ENCODE measurements at regions not wholly inside any gene's neighbourhood (a gene's known extent, or its start where the extent isn't known, plus 50 kb on each side); places are given as distances from the start of the nearest gene placed in this dataset.

DNA sequence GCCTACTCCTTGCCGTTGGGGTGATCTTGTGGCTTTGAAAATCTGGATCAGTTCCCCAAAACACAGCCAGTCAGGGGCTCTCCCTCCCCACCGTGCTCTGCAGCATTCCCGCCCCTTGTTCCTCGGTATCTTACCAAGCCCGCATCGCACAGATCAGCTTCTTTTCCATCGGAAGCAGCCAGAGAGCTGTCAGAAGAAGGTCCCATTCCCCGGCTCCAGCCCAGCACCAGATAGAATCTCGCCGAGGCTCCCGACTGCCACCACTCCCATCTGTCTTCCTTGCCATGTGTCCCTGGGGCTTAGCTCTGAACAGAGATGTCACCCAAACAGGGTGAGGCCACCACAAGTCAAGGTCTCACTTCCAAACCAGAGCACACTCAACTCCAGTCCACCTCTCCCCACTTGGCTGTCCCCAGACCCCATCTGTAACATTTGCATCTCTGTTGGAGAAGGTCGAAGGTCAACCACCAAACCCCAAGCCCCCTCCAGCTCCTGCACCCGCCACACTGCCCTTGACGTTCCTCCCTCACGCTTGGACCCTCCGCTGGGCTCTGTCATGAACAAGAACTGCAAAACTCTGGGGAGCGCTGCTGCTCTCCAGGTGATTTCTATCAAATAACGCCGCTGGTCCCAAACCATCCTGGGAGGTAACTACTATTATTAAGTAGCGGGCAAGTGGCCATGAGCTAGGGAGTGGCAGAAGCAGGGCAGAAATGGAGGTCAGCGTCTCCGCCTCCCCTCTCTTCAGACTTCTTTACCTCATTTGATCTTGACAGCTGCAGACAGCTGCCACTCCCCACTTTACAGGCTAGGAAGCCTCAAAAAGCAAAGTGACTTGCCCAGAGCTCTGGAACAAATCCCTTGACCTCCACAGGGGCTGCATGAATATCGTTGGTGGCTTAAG, 70.0 kb upstream of the TAF1B start:
- no peak for DNase-seq (ENCODE audit: low read depth, low spot score)
- ChIA-PET CTCF (interaction anchor here (0.6 to 9.6 kb wide), 7 partner anchors 9 to 299 kb away, joined by 3 to 180 read pairs (median 47); no protein-coding TSS in a partner anchor), POLR2A (no interaction called here)
- TF ChIP-seq CTCF (IDR thresholded peaks at IDR 0.05; ENCODE audit: insufficient read depth, low read length, missing control alignments), result no peak
- no peak overlapping the region for H3K4me3 ChIP-seq (ENCODE audit: low read depth, low read length)

DNA sequence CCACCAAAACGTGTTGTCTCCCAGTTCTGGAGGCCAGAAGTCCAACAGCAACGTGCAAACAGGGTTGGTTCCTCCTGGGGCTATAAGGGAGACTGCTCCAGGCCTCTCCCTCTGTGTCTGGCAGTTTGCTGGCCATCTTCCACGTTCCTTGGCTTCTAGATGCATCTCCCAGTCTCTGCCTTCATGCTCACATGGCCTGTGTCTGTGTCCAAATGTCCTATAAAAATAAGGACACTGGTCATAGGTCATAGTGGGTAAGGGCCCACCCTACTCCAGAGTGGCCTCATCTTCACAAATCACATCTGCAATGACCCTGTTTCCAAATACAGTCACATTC, 69.4 kb upstream of the TAF1B start:
- no peak overlapping the region for H3K4me3 ChIP-seq (ENCODE audit: low read depth, low read length)
- no peak for TF ChIP-seq CTCF (IDR thresholded peaks at IDR 0.05; ENCODE audit: insufficient read depth, low read length, missing control alignments)
- ChIA-PET POLR2A (no interaction called here), CTCF (interaction anchor here (7.1 to 9.6 kb wide), 3 partner anchors 17 to 274 kb away, joined by 87 to 180 read pairs (median 121); no protein-coding TSS in a partner anchor)
- no peak for DNase-seq (ENCODE audit: low read depth, low spot score)

DNA sequence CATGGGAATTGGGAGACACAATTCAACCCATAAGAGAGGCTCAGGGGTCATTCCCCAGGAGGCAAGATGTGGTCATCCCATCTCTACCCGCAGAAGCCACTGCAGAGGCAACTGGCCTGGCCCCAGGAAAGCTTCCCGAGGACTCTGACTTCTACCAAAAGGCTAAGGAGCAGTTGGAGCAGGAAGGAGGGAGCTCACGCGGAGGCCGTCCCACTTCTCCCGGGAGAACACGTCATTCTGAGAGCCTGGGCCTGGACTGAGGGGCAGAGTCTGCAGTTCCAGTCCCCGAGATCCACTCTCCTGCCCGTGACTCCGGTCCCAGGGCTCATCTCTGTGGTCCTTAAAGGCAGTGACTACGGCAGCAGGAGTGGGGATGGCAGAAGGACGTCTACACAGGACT, 69.0 kb upstream of the TAF1B start:
- no peak overlapping the region for H3K4me3 ChIP-seq (ENCODE audit: low read depth, low read length)
- ChIA-PET POLR2A (interaction anchor here (0.8 kb wide), 1 partner anchor 21 kb away, joined by 3 read pairs; no protein-coding TSS in a partner anchor), CTCF (interaction anchor here (7.1 to 9.6 kb wide), 3 partner anchors 17 to 274 kb away, joined by 87 to 180 read pairs (median 121); no protein-coding TSS in a partner anchor)
- DNase-seq (ENCODE audit: low read depth, low spot score), result no peak
- TF ChIP-seq CTCF (IDR thresholded peaks at IDR 0.05; ENCODE audit: insufficient read depth, low read length, missing control alignments), result no peak

DNA sequence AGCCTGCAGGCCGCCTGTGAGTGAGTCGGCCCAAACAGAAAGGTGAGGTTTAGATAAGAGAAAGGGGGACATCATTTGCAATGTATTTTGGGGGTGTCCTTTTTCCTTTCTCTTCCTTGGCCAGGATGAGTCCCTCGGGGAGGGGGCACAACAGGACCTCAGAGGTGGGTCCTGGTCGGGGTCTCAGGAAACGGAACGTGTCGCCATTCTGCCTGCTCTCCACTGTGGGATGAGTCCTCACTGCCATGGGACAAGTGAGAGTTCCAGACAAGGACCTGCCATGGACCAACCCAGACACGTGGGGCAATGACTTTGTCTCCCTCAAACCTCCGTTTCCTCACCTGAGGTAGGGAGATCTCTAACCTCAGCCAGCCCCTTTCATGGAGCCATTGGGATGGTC, 67.9 kb upstream of the TAF1B start:
- no peak for DNase-seq (ENCODE audit: low read depth, low spot score)
- POLR2A ChIA-PET, result no interaction called here
- CTCF ChIA-PET, result interaction anchor here (9.6 kb wide), 1 partner anchor 22 kb away, joined by 121 read pairs; no protein-coding TSS in a partner anchor
- no peak for TF ChIP-seq CTCF (IDR thresholded peaks at IDR 0.05; ENCODE audit: insufficient read depth, low read length, missing control alignments)
- no peak overlapping the region for H3K4me3 ChIP-seq (ENCODE audit: low read depth, low read length)

GRCh38 chr2:9775999-9776712, 67.1 kb upstream of the TAF1B start:
- ChIA-PET CTCF (interaction anchor here (9.6 kb wide), 1 partner anchor 21 kb away, joined by 121 read pairs; no protein-coding TSS in a partner anchor), POLR2A (no interaction called here)
- no peak for DNase-seq (ENCODE audit: low read depth, low spot score)
- TF ChIP-seq CTCF (IDR thresholded peaks at IDR 0.05; ENCODE audit: insufficient read depth, low read length, missing control alignments), result no peak
- H3K4me3 ChIP-seq (ENCODE audit: low read depth, low read length), result no peak overlapping the region

- H3K4me3 ChIP-seq (ENCODE audit: low read depth, low read length), result no peak overlapping the region
- no peak for DNase-seq (ENCODE audit: low read depth, low spot score)
- POLR2A ChIA-PET, result no interaction called here
- CTCF ChIA-PET, result interaction anchor here (0.9 kb wide), 1 partner anchor 23 kb away, joined by 3 read pairs; no protein-coding TSS in a partner anchor
- TF ChIP-seq CTCF (IDR thresholded peaks at IDR 0.05; ENCODE audit: insufficient read depth, low read length, missing control alignments), result no peak
These were observed 66.2 kb upstream of the TAF1B start for GRCh38 chr2:9777081-9777480.

Data from AG04449 (cell line).